ENCODE measurements at regions not wholly inside any gene's neighbourhood (a gene's known extent, or its start where the extent isn't known, plus 50 kb on each side); places are given as distances from the start of the nearest gene placed in this dataset.

GRCh38 chr2:65708086-65708485 is 275.7 kb upstream of the SPRED2 start:
- intact Hi-C loops (cut with DNase I; ENCODE audit: low total_unique reads), result no loop called here
- Histone ChIP-seq H3K4me1 (no peaks in the 10 kb centered on the region), H3K36me3 (no peaks in the 10 kb centered on the region), H3K27ac (no peak overlapping the region), H3K27me3 (no peaks in the 10 kb centered on the region), H3K9me3 (no peaks in the 10 kb centered on the region), H3K4me3 (no peak overlapping the region)
- TF ChIP-seq POLR2A (IDR thresholded peaks at IDR 0.05), result no peak
- TF ChIP-seq CTCF (IDR thresholded peaks at IDR 0.05), result no peak
- no peak for DNase-seq

GRCh38 chr2:65706411-65706810 is 274.0 kb upstream of the SPRED2 start:
- Histone ChIP-seq H3K4me3 (no peak overlapping the region), H3K36me3 (no peaks in the 10 kb centered on the region), H3K9me3 (no peaks in the 10 kb centered on the region), H3K4me1 (no peaks in the 10 kb centered on the region), H3K27ac (no peak overlapping the region), H3K27me3 (no peaks in the 10 kb centered on the region)
- intact Hi-C loops (cut with DNase I; ENCODE audit: low total_unique reads), result no loop called here
- no peak for TF ChIP-seq POLR2A (IDR thresholded peaks at IDR 0.05)
- TF ChIP-seq CTCF (IDR thresholded peaks at IDR 0.05), result no peak
- DNase-seq, result no peak

- Histone ChIP-seq H3K9me3 (no peaks in the 10 kb centered on the region), H3K27me3 (no peaks in the 10 kb centered on the region), H3K4me1 (no peaks in the 10 kb centered on the region), H3K27ac (no peak overlapping the region), H3K36me3 (no peaks in the 10 kb centered on the region), H3K4me3 (no peak overlapping the region)
- intact Hi-C loops (cut with DNase I; ENCODE audit: low total_unique reads), result no loop called here
- no peak for DNase-seq
- TF ChIP-seq CTCF (IDR thresholded peaks at IDR 0.05) (no peak), POLR2A (IDR thresholded peaks at IDR 0.05) (no peak)
Measured at GRCh38 chr2:65701191-65701590, 268.8 kb upstream of the SPRED2 start.

- TF ChIP-seq POLR2A (IDR thresholded peaks at IDR 0.05), result no peak
- no peak for TF ChIP-seq CTCF (IDR thresholded peaks at IDR 0.05)
- Histone ChIP-seq H3K27ac (no peak overlapping the region), H3K4me3 (no peak overlapping the region), H3K9me3 (no peaks in the 10 kb centered on the region), H3K4me1 (no peaks in the 10 kb centered on the region), H3K36me3 (no peaks in the 10 kb centered on the region), H3K27me3 (no peaks in the 10 kb centered on the region)
- no peak for DNase-seq
- intact Hi-C loops (cut with DNase I; ENCODE audit: low total_unique reads), result no loop called here
Measured at GRCh38 chr2:65700720-65701119, 268.3 kb upstream of the SPRED2 start.

- intact Hi-C loops (cut with DNase I; ENCODE audit: low total_unique reads), result no loop called here
- TF ChIP-seq CTCF (IDR thresholded peaks at IDR 0.05), result no peak
- no peak for TF ChIP-seq POLR2A (IDR thresholded peaks at IDR 0.05)
- H3K4me1 ChIP-seq, result no peaks in the 10 kb centered on the region
Measured at GRCh38 chr2:65700004-65700651, 267.7 kb upstream of the SPRED2 start.

More at GRCh38 chr2:65700004-65700651, 267.7 kb upstream of the SPRED2 start:
- no peaks in the 10 kb centered on the region for H3K9me3 ChIP-seq
- H3K27ac ChIP-seq, result no peak overlapping the region
- no peaks in the 10 kb centered on the region for H3K36me3 ChIP-seq
- no peak for DNase-seq
- H3K4me3 ChIP-seq, result no peak overlapping the region
- no peaks in the 10 kb centered on the region for H3K27me3 ChIP-seq
